ENCODE measurements at regions not wholly inside any gene's neighbourhood (a gene's known extent, or its start where the extent isn't known, plus 50 kb on each side); places are given as distances from the start of the nearest gene placed in this dataset.

- no peak for DNase-seq
Observed at GRCh38 chr1:4396551-4396950, 257.9 kb upstream of the AJAP1 start.

GRCh38 chr1:4397196-4397595 is 257.2 kb upstream of the AJAP1 start:
- DNase-seq: no peak

DNA sequence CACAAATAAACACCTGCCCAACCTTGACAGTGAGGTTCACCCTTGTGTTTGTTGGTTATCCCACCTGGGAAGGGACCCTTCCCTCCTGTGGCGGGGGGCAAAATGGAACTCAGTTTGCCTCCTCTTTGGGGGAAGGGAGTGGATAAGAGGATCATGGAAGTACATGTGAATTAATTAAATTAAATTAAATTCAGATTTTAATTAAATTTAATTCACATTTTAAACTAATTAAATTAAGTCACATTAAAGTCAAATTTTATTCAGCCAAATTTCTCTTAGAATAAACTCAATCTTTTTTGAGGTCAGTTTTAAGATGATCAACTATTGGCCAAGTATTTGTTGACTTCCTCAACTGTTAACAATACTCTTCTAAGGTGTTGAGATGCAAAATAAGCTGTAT is 252.4 kb upstream of the AJAP1 start:
- no peak for DNase-seq

DNA sequence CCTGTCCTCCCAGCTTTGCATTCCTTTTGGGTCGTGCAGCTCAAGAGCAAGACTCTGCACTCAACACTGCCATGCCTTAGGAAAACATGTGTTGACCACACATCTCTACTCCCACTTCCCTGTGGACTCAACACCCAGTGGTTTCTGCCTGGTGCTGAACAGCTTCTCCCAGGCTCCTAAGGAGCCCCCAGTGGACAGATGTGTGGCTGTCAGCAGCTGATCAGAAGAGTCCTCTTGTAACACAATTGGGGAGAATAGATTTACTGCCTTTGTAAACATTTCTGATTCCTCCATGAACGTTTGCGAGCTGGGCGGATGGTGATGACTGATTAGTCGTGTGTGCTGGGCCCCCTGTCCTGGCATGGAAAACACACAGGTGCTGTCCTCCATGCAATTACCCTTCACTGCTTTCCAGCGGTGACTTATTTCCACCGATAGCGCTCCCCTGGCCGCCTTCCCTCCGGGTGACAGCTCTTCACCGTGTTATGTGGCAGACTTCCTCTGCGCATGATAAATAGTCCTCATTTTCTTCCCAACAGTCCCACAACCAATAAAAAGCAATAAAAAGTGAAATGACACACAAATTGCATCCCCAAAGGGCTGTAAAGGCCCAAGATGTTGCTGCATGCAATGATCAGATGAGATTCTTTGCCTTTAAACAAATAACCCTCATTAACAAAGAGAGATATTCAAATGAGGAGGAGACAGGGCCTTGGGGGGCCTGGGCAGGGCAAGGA is 249.4 kb upstream of the AJAP1 start:
- DNase-seq: no peak

- no peak for DNase-seq
Observed at GRCh38 chr1:4407851-4408250, 246.6 kb upstream of the AJAP1 start.

GRCh38 chr1:4408380-4408779 is 246.0 kb upstream of the AJAP1 start:
- DNase-seq: no peak

- DNase-seq: no peak
Observed at GRCh38 chr1:4411862-4412261, 242.5 kb upstream of the AJAP1 start.

DNA sequence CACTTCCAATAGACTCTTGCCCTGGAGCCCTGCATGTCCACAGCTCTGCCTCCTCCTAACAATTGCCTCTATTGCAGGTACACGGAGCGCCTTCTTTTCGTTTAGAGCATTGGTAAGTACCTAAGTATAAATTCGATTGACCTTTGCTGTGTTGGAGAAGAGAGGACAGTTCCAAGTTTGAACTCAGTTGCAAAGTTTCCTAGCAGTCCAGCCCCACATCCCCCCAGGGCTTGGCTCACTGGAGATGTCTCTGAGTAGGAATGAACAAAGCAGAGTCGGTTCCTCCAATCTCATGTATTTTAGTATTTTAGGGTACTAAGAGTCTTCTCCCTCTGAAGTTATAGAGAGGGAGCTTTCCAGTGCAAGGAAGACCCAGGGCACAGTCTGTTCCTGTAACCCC is 238.9 kb upstream of the AJAP1 start:
- DNase-seq: no peak

DNA sequence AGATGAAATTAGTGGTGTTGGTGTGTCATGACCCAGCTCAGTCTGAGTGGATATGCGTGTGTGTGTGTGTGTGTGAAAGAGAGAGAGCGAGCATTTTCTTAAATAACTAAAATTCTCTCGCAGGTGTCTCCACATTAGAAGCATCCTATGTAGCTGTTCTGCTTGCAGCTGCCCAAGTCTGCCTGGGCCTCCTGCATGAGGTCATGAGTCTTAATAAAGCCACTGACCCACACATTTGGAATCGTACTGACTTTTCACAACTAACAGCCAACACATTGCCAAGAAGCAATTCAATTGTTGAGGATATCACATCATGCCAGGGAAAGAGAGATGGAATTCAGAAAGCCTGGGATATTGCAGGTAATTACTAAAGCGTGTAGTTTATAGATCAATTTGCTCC is 238.2 kb upstream of the AJAP1 start:
- DNase-seq: no peak

DNA sequence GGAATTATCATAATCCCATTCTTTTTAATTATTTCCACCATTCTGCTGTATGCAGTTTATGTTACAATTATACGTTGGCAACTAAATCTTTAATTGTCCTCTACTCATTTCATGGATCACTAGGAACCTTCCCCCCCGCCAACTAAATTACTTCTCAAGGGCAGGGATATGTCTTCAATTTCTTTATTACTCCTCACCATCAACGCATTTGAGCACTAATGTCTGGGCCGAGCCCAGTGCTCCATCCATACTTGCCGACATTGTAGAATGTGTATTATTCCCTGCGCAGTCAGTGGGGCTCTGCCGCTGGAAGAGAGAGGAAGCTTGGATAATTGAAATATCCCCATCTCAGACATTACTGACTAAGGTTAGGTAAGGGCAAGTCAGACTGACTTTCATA is 236.4 kb upstream of the AJAP1 start:
- no peak for DNase-seq

- DNase-seq: no peak
Observed at GRCh38 chr1:4421986-4422385, 232.4 kb upstream of the AJAP1 start.

DNA sequence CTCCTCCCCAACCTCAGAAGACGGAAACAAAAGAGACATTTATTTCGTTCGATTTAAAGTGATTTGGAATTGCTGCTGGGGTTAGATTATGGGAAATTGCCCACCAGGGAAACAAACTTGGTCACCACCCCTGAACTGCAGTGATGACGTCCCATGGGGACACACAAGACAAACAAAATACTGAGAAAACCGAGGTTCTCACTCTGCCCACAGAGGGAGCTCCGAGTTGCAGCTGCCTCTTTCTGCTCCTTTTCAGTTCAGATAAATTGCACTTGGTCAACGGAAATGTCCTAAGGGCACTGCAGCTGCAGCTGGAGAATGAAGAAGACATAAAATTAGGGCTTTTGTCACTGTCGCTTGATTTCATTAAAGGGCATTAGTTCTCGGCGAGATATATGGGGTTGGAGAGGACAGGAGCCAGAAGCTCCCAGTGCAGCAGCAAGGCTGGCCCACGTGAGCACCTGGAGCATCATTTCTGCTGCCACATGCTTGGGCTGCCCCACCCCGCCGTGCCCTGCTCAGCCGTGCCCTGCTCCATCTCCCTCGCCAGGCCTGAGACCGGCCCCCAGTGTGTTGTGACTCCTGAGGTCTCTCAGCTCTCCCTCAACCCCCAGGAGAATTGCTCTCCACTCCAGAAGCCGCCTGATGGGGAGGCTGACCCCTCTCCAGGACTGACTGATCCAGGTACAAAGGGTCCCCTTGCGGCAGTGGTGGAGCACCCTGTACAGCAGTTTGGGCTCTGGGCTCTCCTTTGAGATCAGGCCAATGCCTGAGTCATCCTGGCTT is 231.7 kb upstream of the AJAP1 start:
- no peak for DNase-seq

DNA sequence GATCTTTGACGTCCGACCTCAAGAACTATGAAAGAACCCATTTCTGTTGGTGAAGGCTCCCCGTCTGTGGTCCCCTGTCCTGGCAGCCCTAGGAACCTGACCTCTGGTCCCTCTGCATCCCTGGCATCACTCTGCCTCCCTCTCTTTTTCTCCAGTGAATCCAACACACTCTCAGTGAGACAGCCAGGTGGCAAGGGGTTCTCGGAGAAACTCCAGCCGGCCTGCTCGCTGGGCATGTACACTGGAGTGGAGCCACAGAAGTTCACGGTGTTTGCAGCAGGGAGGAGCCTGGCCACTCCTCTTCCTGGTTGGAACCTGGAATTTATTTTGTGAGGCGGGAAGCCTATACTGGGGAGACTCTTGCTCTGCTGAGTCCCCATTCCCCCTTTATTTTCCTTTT is 230.2 kb upstream of the AJAP1 start:
- no peak for DNase-seq

GRCh38 chr1:4424766-4425165 is 229.6 kb upstream of the AJAP1 start:
- DNase-seq: no peak

DNA sequence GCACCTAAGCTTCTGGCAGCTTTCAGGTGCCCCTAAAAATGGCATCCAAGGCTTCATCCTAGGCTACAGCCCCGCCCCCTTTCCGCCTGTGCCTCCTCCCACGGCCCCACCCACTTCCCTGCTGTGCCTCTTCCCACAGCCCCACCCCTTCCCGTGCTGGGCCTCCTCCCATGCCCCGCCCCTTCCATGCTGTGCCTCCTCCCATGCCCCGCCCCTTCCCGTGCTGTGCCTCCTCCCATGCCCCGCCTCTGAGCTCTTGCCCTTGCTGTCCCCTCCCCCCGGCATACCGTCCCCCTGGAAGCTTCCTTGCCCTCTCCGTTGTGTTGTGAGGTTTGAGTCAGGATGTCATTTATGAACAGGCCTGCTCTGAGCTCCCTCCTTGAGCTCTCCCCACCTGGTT is 228.5 kb upstream of the AJAP1 start:
- no peak for DNase-seq

GRCh38 chr1:4428711-4429110 is 225.7 kb upstream of the AJAP1 start:
- DNase-seq: no peak

DNA sequence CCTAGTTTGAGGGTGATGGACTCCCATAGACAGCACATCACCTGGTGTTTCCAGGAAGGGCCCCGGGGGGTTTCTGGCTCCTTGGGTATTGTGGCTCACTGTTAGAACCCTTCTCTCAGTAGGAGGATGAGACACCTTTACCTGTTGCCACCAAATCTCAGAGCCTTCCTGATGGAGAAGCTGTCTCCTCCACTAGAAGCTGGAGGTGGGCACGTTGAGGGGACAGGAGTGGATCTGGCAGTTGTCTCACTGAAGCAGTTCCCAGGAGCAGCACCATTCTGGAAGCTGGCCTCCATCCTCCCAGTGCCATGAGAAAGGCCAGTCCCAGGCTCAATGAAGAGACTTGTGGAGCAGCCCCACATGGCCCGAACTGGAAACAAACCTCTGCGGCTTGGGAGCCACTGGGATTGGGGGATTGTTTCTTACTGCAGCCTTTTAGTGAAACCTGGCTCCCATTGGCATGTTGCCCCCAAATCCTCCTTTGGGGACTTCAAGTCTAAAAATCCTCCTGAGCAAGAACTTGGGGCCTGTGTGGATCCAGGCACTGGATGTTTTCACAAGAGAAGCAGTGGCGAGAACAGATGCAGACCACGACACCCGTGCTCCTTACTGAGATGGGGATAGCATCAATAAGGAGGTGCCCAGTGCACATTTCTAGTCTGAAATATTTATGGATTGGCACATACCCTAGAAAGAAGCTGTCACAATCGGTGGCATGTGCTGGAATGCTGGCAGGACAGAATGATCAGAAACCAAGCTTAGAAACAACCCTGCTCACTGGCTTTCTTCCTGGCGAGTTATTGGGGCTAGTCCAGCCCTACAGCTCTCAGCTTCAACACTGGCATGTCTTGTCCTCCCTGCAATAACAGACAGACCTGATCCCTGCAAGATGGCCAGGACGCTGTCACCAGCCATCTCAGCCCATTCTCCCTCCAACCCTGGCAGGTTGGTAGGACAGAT is 223.7 kb upstream of the AJAP1 start:
- no peak for DNase-seq

DNA sequence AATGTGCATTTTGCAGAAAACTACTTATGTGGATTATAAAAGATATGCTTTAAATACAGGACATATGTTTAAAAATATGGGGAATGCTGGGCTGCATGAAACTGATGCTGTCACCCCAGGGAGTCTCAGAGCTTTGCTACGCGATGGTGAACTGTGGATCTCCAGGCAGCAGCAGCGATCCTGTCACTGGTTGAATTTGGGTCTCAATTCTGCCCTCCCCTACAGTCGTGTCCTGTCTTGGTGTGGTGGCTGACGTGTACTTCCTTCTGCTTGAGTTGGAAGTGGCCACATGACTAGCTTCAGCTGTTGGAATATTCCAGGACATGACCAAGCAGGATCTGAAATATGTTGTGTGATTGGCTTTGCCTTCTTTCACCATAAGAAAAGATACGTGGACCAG is 222.9 kb upstream of the AJAP1 start:
- no peak for DNase-seq

- DNase-seq: no peak
Observed at GRCh38 chr1:4433075-4433474, 221.3 kb upstream of the AJAP1 start.

GRCh38 chr1:4444086-4444485 is 210.3 kb upstream of the AJAP1 start:
- no peak for DNase-seq

- no peak for DNase-seq
Observed at GRCh38 chr1:4447778-4448420, 206.5 kb upstream of the AJAP1 start.

DNA sequence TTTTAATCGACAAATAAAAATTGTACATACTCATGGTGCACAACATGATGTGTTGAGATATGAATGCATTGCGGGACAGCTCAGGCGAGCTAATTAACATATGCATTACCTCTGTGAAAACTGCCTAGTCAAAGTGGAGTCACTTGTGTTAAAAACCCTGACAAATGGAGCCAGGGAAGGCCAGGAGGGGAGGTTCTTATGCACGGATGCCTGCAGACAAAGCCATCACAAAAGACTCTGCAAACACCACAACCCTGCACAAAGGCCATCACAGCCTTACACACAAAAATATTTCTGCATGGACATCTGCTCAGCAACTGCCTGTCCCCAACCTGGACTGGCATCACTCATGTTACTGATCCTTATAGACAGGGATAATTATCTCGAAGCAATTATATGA is 204.4 kb upstream of the AJAP1 start:
- no peak for DNase-seq

DNA sequence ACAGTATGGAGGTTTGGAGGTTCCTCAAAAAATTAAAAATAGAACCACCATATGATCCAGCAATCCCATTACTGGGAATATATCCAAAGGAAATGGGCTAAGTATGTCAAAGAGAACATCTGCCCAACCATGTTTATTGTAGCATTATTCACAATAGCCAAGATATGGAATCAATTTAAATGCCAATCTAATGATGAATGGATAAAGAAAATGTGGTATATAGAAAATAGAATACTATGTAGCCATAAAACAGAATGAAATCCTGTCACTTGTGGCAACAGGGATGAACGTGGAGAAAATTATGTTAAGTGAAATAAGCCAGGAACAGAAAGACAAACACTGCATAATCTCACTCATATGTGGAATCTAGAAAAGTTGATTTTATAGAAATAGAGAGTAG is 201.7 kb upstream of the AJAP1 start:
- no peak for DNase-seq

Measured in activated naive CD4-positive, alpha-beta T cell treated with Interleukin-2 at 50 U/mL for 16 hours (primary cell).